ENCODE measurements at regions not wholly inside any gene's neighbourhood (a gene's known extent, or its start where the extent isn't known, plus 50 kb on each side); places are given as distances from the start of the nearest gene placed in this dataset.

GRCh38 chr6:168737481-168737880, 296.5 kb downstream of the SMOC2 start:
- intact Hi-C loops (cut with micrococcal nuclease), result no loop called here
- over 99% methylated on average over 5 of the region's 5 CpGs for WGBS (ENCODE audit: insufficient coverage)

GRCh38 chr6:168737014-168737413, 296.0 kb downstream of the SMOC2 start:
- H3K36me3 ChIP-seq (ENCODE audit: control insufficient read depth, insufficient read depth, low read length), result no peaks in the 10 kb centered on the region
- H3K9me3 ChIP-seq (ENCODE audit: control insufficient read depth, insufficient read depth, low read length), result peaks cover 4% of the 10 kb centered on the region
- Mint-ChIP-seq H3K4me1 (no peaks in the 10 kb centered on the region), H3K9me3 (peaks cover 0 to 3% of the 10 kb centered on the region in 2 donors), H3K36me3 (no peaks in the 10 kb centered on the region), H3K4me3 (no peak overlapping the region), H3K27ac (no peak overlapping the region), H3K27me3 (ENCODE audit: low read depth in 2 of 2) (peaks cover 0 to 9% of the 10 kb centered on the region in 2 donors)
- intact Hi-C loops (cut with micrococcal nuclease), result no loop called here
- H3K27me3 ChIP-seq (ENCODE audit: control insufficient read depth, insufficient read depth, low read length), result no peaks in the 10 kb centered on the region
- TF ChIP-seq, protein P1, sequence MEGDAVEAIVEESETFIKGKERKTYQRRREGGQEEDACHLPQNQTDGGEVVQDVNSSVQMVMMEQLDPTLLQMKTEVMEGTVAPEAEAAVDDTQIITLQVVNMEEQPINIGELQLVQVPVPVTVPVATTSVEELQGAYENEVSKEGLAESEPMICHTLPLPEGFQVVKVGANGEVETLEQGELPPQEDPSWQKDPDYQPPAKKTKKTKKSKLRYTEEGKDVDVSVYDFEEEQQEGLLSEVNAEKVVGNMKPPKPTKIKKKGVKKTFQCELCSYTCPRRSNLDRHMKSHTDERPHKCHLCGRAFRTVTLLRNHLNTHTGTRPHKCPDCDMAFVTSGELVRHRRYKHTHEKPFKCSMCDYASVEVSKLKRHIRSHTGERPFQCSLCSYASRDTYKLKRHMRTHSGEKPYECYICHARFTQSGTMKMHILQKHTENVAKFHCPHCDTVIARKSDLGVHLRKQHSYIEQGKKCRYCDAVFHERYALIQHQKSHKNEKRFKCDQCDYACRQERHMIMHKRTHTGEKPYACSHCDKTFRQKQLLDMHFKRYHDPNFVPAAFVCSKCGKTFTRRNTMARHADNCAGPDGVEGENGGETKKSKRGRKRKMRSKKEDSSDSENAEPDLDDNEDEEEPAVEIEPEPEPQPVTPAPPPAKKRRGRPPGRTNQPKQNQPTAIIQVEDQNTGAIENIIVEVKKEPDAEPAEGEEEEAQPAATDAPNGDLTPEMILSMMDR (IDR thresholded peaks at IDR 0.05), result no peak
- 83% methylated on average over 2 of the region's 3 CpGs for WGBS (ENCODE audit: insufficient coverage)
- DNase-seq (no peak), ATAC-seq (no peak)
- no peak overlapping the region for H3K27ac ChIP-seq (ENCODE audit: low read length)
- H3K4me1 ChIP-seq (ENCODE audit: control insufficient read depth, insufficient read depth, low read length), result no peaks in the 10 kb centered on the region
- H3K4me3 ChIP-seq (ENCODE audit: low read length), result no peak overlapping the region

More at GRCh38 chr6:168737481-168737880, 296.5 kb downstream of the SMOC2 start:
- Histone ChIP-seq H3K9me3 (ENCODE audit: control insufficient read depth, insufficient read depth, low read length) (peaks cover 4% of the 10 kb centered on the region), H3K4me1 (ENCODE audit: control insufficient read depth, insufficient read depth, low read length) (no peaks in the 10 kb centered on the region), H3K36me3 (ENCODE audit: control insufficient read depth, insufficient read depth, low read length) (no peaks in the 10 kb centered on the region), H3K4me3 (ENCODE audit: low read length) (no peak overlapping the region), H3K27ac (ENCODE audit: low read length) (no peak overlapping the region), H3K27me3 (ENCODE audit: control insufficient read depth, insufficient read depth, low read length) (no peaks in the 10 kb centered on the region)
- Mint-ChIP-seq H3K36me3 (no peaks in the 10 kb centered on the region), H3K4me1 (no peaks in the 10 kb centered on the region), H3K9me3 (peaks cover 0 to 3% of the 10 kb centered on the region in 2 donors), H3K27ac (no peak overlapping the region), H3K27me3 (ENCODE audit: low read depth in 2 of 2) (peaks cover 0 to 9% of the 10 kb centered on the region in 2 donors), H3K4me3 (no peak overlapping the region)
- TF ChIP-seq, protein P1 (IDR thresholded peaks at IDR 0.05), result no peak
- no peak for DNase-seq
- no peak for ATAC-seq

GRCh38 chr6:168736039-168736438, 295.1 kb downstream of the SMOC2 start:
- Mint-ChIP-seq H3K36me3 (no peaks in the 10 kb centered on the region), H3K4me3 (no peak overlapping the region), H3K9me3 (peaks cover 0 to 3% of the 10 kb centered on the region in 2 donors), H3K4me1 (no peaks in the 10 kb centered on the region), H3K27me3 (ENCODE audit: low read depth in 2 of 2) (peaks cover 4 to 9% of the 10 kb centered on the region in 2 donors), H3K27ac (no peak overlapping the region)
- ATAC-seq (no peak), DNase-seq (no peak)
- Histone ChIP-seq H3K27me3 (ENCODE audit: control insufficient read depth, insufficient read depth, low read length) (no peaks in the 10 kb centered on the region), H3K9me3 (ENCODE audit: control insufficient read depth, insufficient read depth, low read length) (peaks cover 4% of the 10 kb centered on the region), H3K4me1 (ENCODE audit: control insufficient read depth, insufficient read depth, low read length) (no peaks in the 10 kb centered on the region), H3K36me3 (ENCODE audit: control insufficient read depth, insufficient read depth, low read length) (no peaks in the 10 kb centered on the region), H3K27ac (ENCODE audit: low read length) (no peak overlapping the region), H3K4me3 (ENCODE audit: low read length) (no peak overlapping the region)
- TF ChIP-seq, protein P1 (IDR thresholded peaks at IDR 0.05), result no peak
- intact Hi-C loops (cut with micrococcal nuclease), result no loop called here

- Histone ChIP-seq H3K27me3 (ENCODE audit: control insufficient read depth, insufficient read depth, low read length) (no peaks in the 10 kb centered on the region), H3K36me3 (ENCODE audit: control insufficient read depth, insufficient read depth, low read length) (no peaks in the 10 kb centered on the region), H3K27ac (ENCODE audit: low read length) (no peak overlapping the region), H3K4me3 (ENCODE audit: low read length) (no peak overlapping the region), H3K9me3 (ENCODE audit: control insufficient read depth, insufficient read depth, low read length) (peaks cover 4% of the 10 kb centered on the region), H3K4me1 (ENCODE audit: control insufficient read depth, insufficient read depth, low read length) (no peaks in the 10 kb centered on the region)
- Mint-ChIP-seq H3K4me3 (no peak overlapping the region), H3K4me1 (no peaks in the 10 kb centered on the region), H3K27ac (no peak overlapping the region), H3K27me3 (ENCODE audit: low read depth in 2 of 2) (peaks cover 4 to 9% of the 10 kb centered on the region in 2 donors), H3K36me3 (no peaks in the 10 kb centered on the region), H3K9me3 (peaks cover 0 to 3% of the 10 kb centered on the region in 2 donors)
- 73% methylated on average over 4 of the region's 6 CpGs for WGBS (ENCODE audit: insufficient coverage)
- ATAC-seq, result no peak
- no peak for DNase-seq
- TF ChIP-seq, protein P1 (IDR thresholded peaks at IDR 0.05), result no peak
- intact Hi-C loops (cut with micrococcal nuclease), result no loop called here
Measured at GRCh38 chr6:168735268-168735949, 294.4 kb downstream of the SMOC2 start.

Data from natural killer cell (primary cell).